OCI-LY1 (cell line): ENCODE measurements at regions not wholly inside any gene's neighbourhood (a gene's known extent, or its start where the extent isn't known, plus 50 kb on each side); places are given as distances from the start of the nearest gene placed in this dataset.

Source experiments
- H2AFZ ChIP-seq: fragments of 200-600 bp; sonication (generic), shearing (Covaris generic); 2 replicates; pipeline ENCODE4 v1.6.0; 2014; ENCODE audit warnings: antibody characterized with exemption, mild to moderate bottlenecking, low read length
- H3F3A ChIP-seq: fragments of 200-600 bp; sonication (generic), shearing (Covaris generic); 2 replicates; pipeline ENCODE4 v1.6.0; 2014; ENCODE audit warnings: mild to moderate bottlenecking, antibody characterized with exemption, low read length, moderate library complexity; ENCODE audit not compliant: insufficient read depth
- H3K27ac ChIP-seq: fragments of 200-600 bp; sonication (generic); 2 replicates; pipeline ENCODE4 v1.5.1; 2014; ENCODE audit warnings: low read length, mixed run types, mild to moderate bottlenecking, low read depth; ENCODE audit not compliant: poor library complexity, severe bottlenecking
- H3K27me3 ChIP-seq: fragments of 200-600 bp; sonication (generic); 2 replicates; pipeline ENCODE4 v1.6.0; 2014; ENCODE audit warnings: antibody characterized with exemption, mild to moderate bottlenecking, low read length, moderate library complexity; ENCODE audit not compliant: insufficient read depth
- H3K36me3 ChIP-seq: fragments of 200-600 bp; sonication (generic); 2 replicates; pipeline ENCODE4 v1.6.1; 2014; ENCODE audit warnings: mild to moderate bottlenecking, antibody characterized with exemption, low read length, moderate library complexity, mixed read lengths; ENCODE audit not compliant: insufficient read depth
- H3K4me1 ChIP-seq: fragments of 200-600 bp; sonication (generic); 2 replicates; pipeline ENCODE4 v1.5.1; 2014; ENCODE audit warnings: mild to moderate bottlenecking, low read length, moderate library complexity; ENCODE audit not compliant: insufficient read depth, severe bottlenecking
- H3K4me2 ChIP-seq: fragments of 200-600 bp; sonication (generic), shearing (Covaris generic); 2 replicates; pipeline ENCODE4 v1.6.1; 2014; ENCODE audit warnings: low read length
- H3K4me3 ChIP-seq: fragments of 200-600 bp; sonication (generic); 2 replicates; pipeline ENCODE4 v1.5.1; 2014; ENCODE audit warnings: low read length, low read depth, mild to moderate bottlenecking, mixed read lengths; ENCODE audit not compliant: poor library complexity, severe bottlenecking
- H3K79me2 ChIP-seq: fragments of 200-600 bp; shearing (Covaris generic); 2 replicates; pipeline ENCODE4 v1.6.1; 2016; ENCODE audit warnings: mixed run types, low read length, mixed read lengths; ENCODE audit not compliant: insufficient read depth
- H3K9ac ChIP-seq: fragments of 200-600 bp; sonication (generic), shearing (Covaris generic); 2 replicates; pipeline ENCODE4 v1.6.1; 2014; ENCODE audit warnings: mild to moderate bottlenecking, low read length, mixed read lengths
- H3K9me2 ChIP-seq: fragments of 200-600 bp; sonication (generic), shearing (Covaris generic); 2 replicates; pipeline ENCODE4 v1.6.1; 2014; ENCODE audit warnings: low read depth, mild to moderate bottlenecking, low read length, mixed read lengths
- H3K9me3 ChIP-seq: fragments of 200-600 bp; shearing (Covaris generic); 2 replicates; pipeline ENCODE4 v1.6.1; 2014; ENCODE audit warnings: low read length, mixed read lengths
- H4K20me1 ChIP-seq: fragments of 200-600 bp; sonication (generic), shearing (Covaris generic); 2 replicates; pipeline ENCODE4 v1.6.0; 2016; ENCODE audit warnings: mild to moderate bottlenecking, low read length; ENCODE audit not compliant: insufficient read depth
- CTCF ChIP-seq: fragments of 200-600 bp; sonication (generic), shearing (Covaris generic); IDR thresholded peaks from 2 replicates; pipeline ENCODE4 v1.5.1; 2017; ENCODE audit warnings: mild to moderate bottlenecking, antibody characterized with exemption, low read length, moderate library complexity, mixed read lengths
- EZH2 ChIP-seq: fragments of 200-600 bp; sonication (generic), shearing (Covaris generic); IDR thresholded peaks from 2 replicates; pipeline ENCODE4 v1.8.0; 2017; ENCODE audit warnings: borderline replicate concordance, mixed run types, mild to moderate bottlenecking, antibody characterized with exemption, low read length, moderate library complexity, mixed read lengths

GRCh38 chr6:105790635-105791034 is 295.5 kb upstream of the PRDM1 start:
- Histone ChIP-seq H3K79me2 (no peaks in the 10 kb centered on the region), H2AFZ (no peak overlapping the region), H3K36me3 (no peaks in the 10 kb centered on the region), H4K20me1 (no peaks in the 10 kb centered on the region), H3K9me3 (no peaks in the 10 kb centered on the region), H3K9ac (no peak overlapping the region), H3K9me2 (no peaks in the 10 kb centered on the region), H3K27me3 (0 out of 2 replicates have a peak, but pooled peaks cover 4% of the 10 kb centered on the region), H3K4me1 (peaks cover 8% of the 10 kb centered on the region), H3K4me3 (no peak overlapping the region), H3K4me2 (no peak overlapping the region), H3F3A (no peaks in the 10 kb centered on the region), H3K27ac (no peak overlapping the region)
- TF ChIP-seq EZH2, result no peak
- TF ChIP-seq CTCF, result no peak

GRCh38 chr6:105789935-105790334 is 296.2 kb upstream of the PRDM1 start:
- H3F3A ChIP-seq, result no peaks in the 10 kb centered on the region
- H4K20me1 ChIP-seq, result no peaks in the 10 kb centered on the region
- no peak overlapping the region for H3K9ac ChIP-seq
- H3K9me3 ChIP-seq, result no peaks in the 10 kb centered on the region
- H3K27me3 ChIP-seq, result 0 out of 2 replicates have a peak, but pooled peaks cover 4% of the 10 kb centered on the region
- TF ChIP-seq CTCF (no peak), EZH2 (no peak)
- no peaks in the 10 kb centered on the region for H3K79me2 ChIP-seq
- H3K4me2 ChIP-seq, result no peak overlapping the region
- H3K4me3 ChIP-seq, result no peak overlapping the region
- H3K27ac ChIP-seq, result no peak overlapping the region
- H3K9me2 ChIP-seq, result no peaks in the 10 kb centered on the region
- H2AFZ ChIP-seq, result no peak overlapping the region
- no peaks in the 10 kb centered on the region for H3K36me3 ChIP-seq
- peaks cover 13% of the 10 kb centered on the region for H3K4me1 ChIP-seq

GRCh38 chr6:105787747-105788146 is 298.4 kb upstream of the PRDM1 start:
- no peaks in the 10 kb centered on the region for H3K9me3 ChIP-seq
- H3K9me2 ChIP-seq, result no peaks in the 10 kb centered on the region
- no peak overlapping the region for H3K4me3 ChIP-seq
- H3K4me1 ChIP-seq, result peaks cover 10% of the 10 kb centered on the region
- H2AFZ ChIP-seq, result no peak overlapping the region
- TF ChIP-seq CTCF (no peak), EZH2 (no peak)
- no peak overlapping the region for H3K4me2 ChIP-seq
- H3K9ac ChIP-seq, result no peak overlapping the region
- H3K27ac ChIP-seq, result no peak overlapping the region
- no peaks in the 10 kb centered on the region for H3K79me2 ChIP-seq
- no peaks in the 10 kb centered on the region for H4K20me1 ChIP-seq
- no peaks in the 10 kb centered on the region for H3F3A ChIP-seq
- H3K36me3 ChIP-seq, result no peaks in the 10 kb centered on the region
- H3K27me3 ChIP-seq, result 0 out of 2 replicates have a peak, but pooled peaks cover 4% of the 10 kb centered on the region
